Memory B cell (primary cell): ENCODE measurements at regions not wholly inside any gene's neighbourhood (a gene's known extent, or its start where the extent isn't known, plus 50 kb on each side); places are given as distances from the start of the nearest gene placed in this dataset.

Experiments
- ATAC-seq: fragments of 150-1000 bp; cut with Tn5 transposase; 2 replicates; pipeline ENCODE4 v1.10.0; 2021; ENCODE audit warnings: low read depth, mild to moderate bottlenecking, moderate library complexity
- DNase-seq, 2 donors: peaks; one replicate each; pipeline ENCODE4 v3.0.0; 2022; ENCODE audit warnings: low spot score in 2 of 2
- H3K27ac Mint-ChIP-seq: one replicate; pipeline ENCODE4 v1.8.0; 2022; ENCODE audit warnings: mild to moderate bottlenecking, moderate library complexity, mixed read lengths
- H3K27me3 Mint-ChIP-seq: one replicate; pipeline ENCODE4 v1.8.0; 2022; ENCODE audit warnings: mixed read lengths
- H3K36me3 Mint-ChIP-seq: one replicate; pipeline ENCODE4 v1.8.0; 2022; ENCODE audit warnings: mild to moderate bottlenecking, mixed read lengths
- H3K4me1 Mint-ChIP-seq: one replicate; pipeline ENCODE4 v1.8.0; 2022; ENCODE audit warnings: mixed read lengths
- H3K4me3 Mint-ChIP-seq: one replicate; pipeline ENCODE4 v1.8.0; 2022; ENCODE audit warnings: mild to moderate bottlenecking, moderate library complexity, mixed read lengths
- H3K9me3 Mint-ChIP-seq: one replicate; pipeline ENCODE4 v1.8.0; 2022; ENCODE audit warnings: mixed read lengths

DNA sequence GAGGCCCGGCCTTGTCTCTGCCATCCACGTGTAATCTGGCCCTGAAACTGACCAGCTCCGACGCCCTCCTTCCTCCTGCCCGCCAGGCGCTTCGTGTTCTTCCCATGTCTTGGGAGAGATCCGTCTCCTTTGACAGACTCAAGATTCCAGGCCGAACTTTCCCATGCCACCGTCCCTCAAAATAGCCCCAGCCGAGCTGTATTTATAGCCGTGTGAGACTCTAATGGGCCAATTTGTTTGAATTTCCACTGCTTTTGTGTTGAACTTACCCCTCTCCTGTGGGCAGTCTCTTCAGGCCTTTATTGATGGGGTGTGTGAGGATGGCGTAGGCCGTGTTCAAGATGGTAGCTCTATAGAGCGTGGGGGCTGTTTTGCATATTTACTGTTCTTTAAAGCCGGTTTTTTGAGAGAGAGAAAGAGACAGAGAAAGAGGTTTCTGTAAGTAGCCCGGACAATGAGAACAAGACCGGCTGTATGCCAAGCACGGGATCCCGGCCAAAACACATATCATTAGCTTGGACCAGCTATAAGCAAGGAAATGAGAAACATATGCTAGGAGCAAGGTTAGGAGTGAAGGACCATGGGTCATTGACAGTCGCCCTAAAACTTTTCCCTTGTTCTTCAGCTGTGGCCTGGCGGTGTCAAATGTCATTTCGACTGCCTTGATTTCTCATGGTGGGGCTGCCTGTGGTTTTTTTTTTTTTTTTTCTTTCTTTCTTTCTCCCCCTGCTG is 124.5 kb upstream of the ZFHX3 start:
- no peaks in the 10 kb centered on the region for H3K9me3 Mint-ChIP-seq
- no peak overlapping the region for H3K4me3 Mint-ChIP-seq
- H3K27me3 Mint-ChIP-seq = peaks cover 5% of the 10 kb centered on the region
- no peak for DNase-seq
- H3K27ac Mint-ChIP-seq = no peak overlapping the region
- ATAC-seq = no peak
- no peaks in the 10 kb centered on the region for H3K4me1 Mint-ChIP-seq
- H3K36me3 Mint-ChIP-seq = no peaks in the 10 kb centered on the region

- Mint-ChIP-seq H3K36me3 (no peaks in the 10 kb centered on the region), H3K9me3 (no peaks in the 10 kb centered on the region), H3K4me1 (peaks cover 1% of the 10 kb centered on the region), H3K27me3 (peaks cover 5% of the 10 kb centered on the region), H3K4me3 (no peak overlapping the region), H3K27ac (no peak overlapping the region)
- DNase-seq = no peak
- ATAC-seq = no peak
Measured at GRCh38 chr16:73171901-73172240, 123.9 kb upstream of the ZFHX3 start.

DNA sequence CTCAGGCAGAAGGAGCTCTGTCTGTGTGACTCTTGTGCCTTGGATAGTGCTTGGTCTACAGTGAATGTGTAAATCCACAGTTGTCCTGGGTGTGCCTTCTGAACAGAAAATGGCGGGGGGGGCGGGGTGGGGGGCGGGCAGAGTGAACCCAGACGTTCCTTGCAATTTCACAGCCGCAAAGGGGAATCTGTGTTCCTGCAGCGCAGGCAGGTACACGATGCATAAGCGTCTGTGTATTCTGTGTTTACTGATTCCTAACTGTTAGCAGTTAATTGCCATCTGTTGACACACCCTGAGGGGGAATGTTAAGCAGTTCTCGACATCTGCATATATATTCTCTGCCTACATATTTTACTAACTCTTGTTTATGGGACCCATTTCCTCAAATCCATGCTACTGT is 123.5 kb upstream of the ZFHX3 start:
- Mint-ChIP-seq H3K4me1 (peaks cover 4% of the 10 kb centered on the region), H3K36me3 (no peaks in the 10 kb centered on the region), H3K4me3 (no peak overlapping the region), H3K27ac (no peak overlapping the region), H3K27me3 (peaks cover 5% of the 10 kb centered on the region), H3K9me3 (no peaks in the 10 kb centered on the region)
- ATAC-seq = no peak
- no peak for DNase-seq

DNA sequence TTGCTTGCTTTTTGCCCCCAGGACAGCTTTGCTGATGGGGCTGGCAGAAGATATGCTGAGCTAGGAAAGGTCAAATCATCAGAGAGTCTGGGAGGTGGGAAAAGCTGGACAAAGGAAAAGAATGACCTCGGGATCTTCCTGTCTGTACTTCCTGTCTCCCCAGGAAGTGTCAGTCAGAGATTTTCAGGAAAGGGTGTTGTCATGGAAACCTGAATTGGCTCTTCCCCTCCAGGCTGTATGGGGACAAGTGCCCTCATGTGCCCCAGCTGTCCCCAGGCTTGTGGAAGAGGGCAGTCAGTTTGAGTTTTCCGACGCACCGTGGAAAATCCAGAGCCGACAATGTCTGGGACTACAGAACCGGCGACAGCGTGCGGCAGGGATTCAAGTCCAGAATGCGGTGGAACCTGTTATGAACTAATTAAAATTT is 122.7 kb upstream of the ZFHX3 start:
- DNase-seq = no peak
- no peaks in the 10 kb centered on the region for H3K36me3 Mint-ChIP-seq
- H3K4me1 Mint-ChIP-seq = peaks cover 6% of the 10 kb centered on the region
- no peak overlapping the region for H3K27ac Mint-ChIP-seq
- no peak overlapping the region for H3K4me3 Mint-ChIP-seq
- H3K27me3 Mint-ChIP-seq = peaks cover 4% of the 10 kb centered on the region
- H3K9me3 Mint-ChIP-seq = no peaks in the 10 kb centered on the region
- no peak for ATAC-seq

GRCh38 chr16:73166947-73167550 is 119.1 kb upstream of the ZFHX3 start:
- peaks cover 1% of the 10 kb centered on the region for H3K27me3 Mint-ChIP-seq
- no peaks in the 10 kb centered on the region for H3K36me3 Mint-ChIP-seq
- ATAC-seq (no peak), DNase-seq (no peak)
- H3K4me1 Mint-ChIP-seq = peaks cover 6% of the 10 kb centered on the region
- H3K27ac Mint-ChIP-seq = no peak overlapping the region
- H3K9me3 Mint-ChIP-seq = no peaks in the 10 kb centered on the region
- no peak overlapping the region for H3K4me3 Mint-ChIP-seq

GRCh38 chr16:73166441-73166851 is 118.5 kb upstream of the ZFHX3 start:
- Mint-ChIP-seq H3K4me3 (peak overlapping the region; percentile 39), H3K27ac (no peak overlapping the region), H3K36me3 (no peaks in the 10 kb centered on the region), H3K27me3 (peaks cover 1% of the 10 kb centered on the region), H3K9me3 (no peaks in the 10 kb centered on the region), H3K4me1 (peaks cover 6% of the 10 kb centered on the region)
- DNase-seq (no peak), ATAC-seq (no peak)

GRCh38 chr16:73163238-73163815 is 115.4 kb upstream of the ZFHX3 start:
- DNase-seq = no peak
- no peak for ATAC-seq
- Mint-ChIP-seq H3K27ac (no peak overlapping the region), H3K4me3 (no peak overlapping the region), H3K9me3 (peaks cover 2% of the 10 kb centered on the region), H3K4me1 (peaks cover 6% of the 10 kb centered on the region), H3K36me3 (no peaks in the 10 kb centered on the region), H3K27me3 (peaks cover 1% of the 10 kb centered on the region)

GRCh38 chr16:73161977-73162376 is 114.0 kb upstream of the ZFHX3 start:
- Mint-ChIP-seq H3K36me3 (no peaks in the 10 kb centered on the region), H3K27ac (no peak overlapping the region), H3K4me3 (no peak overlapping the region), H3K4me1 (peaks cover 6% of the 10 kb centered on the region), H3K27me3 (no peaks in the 10 kb centered on the region), H3K9me3 (peaks cover 3% of the 10 kb centered on the region)
- ATAC-seq (no peak), DNase-seq (no peak)

GRCh38 chr16:73159296-73159695 is 111.4 kb upstream of the ZFHX3 start:
- peaks cover 3% of the 10 kb centered on the region for H3K27me3 Mint-ChIP-seq
- H3K9me3 Mint-ChIP-seq = peaks cover 4% of the 10 kb centered on the region
- peaks cover 1% of the 10 kb centered on the region for H3K36me3 Mint-ChIP-seq
- DNase-seq (no peak), ATAC-seq (no peak)
- no peak overlapping the region for H3K4me3 Mint-ChIP-seq
- no peak overlapping the region for H3K27ac Mint-ChIP-seq
- H3K4me1 Mint-ChIP-seq = peaks cover 1% of the 10 kb centered on the region

GRCh38 chr16:73157861-73158260 is 109.9 kb upstream of the ZFHX3 start:
- H3K4me1 Mint-ChIP-seq = peaks cover 5% of the 10 kb centered on the region

GRCh38 chr16:73154063-73154870 is 106.3 kb upstream of the ZFHX3 start:
- Mint-ChIP-seq H3K4me3 (no peak overlapping the region), H3K4me1 (peaks cover 5% of the 10 kb centered on the region), H3K27me3 (peaks cover 11% of the 10 kb centered on the region), H3K9me3 (peaks cover 4% of the 10 kb centered on the region), H3K27ac (no peak overlapping the region), H3K36me3 (peaks cover 1% of the 10 kb centered on the region)
- ATAC-seq (no peak), DNase-seq (no peak)

More at GRCh38 chr16:73157861-73158260, 109.9 kb upstream of the ZFHX3 start:
- H3K27ac Mint-ChIP-seq = no peak overlapping the region
- H3K27me3 Mint-ChIP-seq = peaks cover 4% of the 10 kb centered on the region
- H3K4me3 Mint-ChIP-seq = no peak overlapping the region
- H3K36me3 Mint-ChIP-seq = peaks cover 1% of the 10 kb centered on the region
- peaks cover 4% of the 10 kb centered on the region for H3K9me3 Mint-ChIP-seq
- DNase-seq (no peak), ATAC-seq (no peak)

- H3K4me3 Mint-ChIP-seq = no peak overlapping the region
- no peak overlapping the region for H3K27ac Mint-ChIP-seq
- peaks cover 2% of the 10 kb centered on the region for H3K9me3 Mint-ChIP-seq
- peaks cover 11% of the 10 kb centered on the region for H3K27me3 Mint-ChIP-seq
- peaks cover 5% of the 10 kb centered on the region for H3K4me1 Mint-ChIP-seq
- ATAC-seq (no peak), DNase-seq (no peak)
- peaks cover 1% of the 10 kb centered on the region for H3K36me3 Mint-ChIP-seq
Measured at GRCh38 chr16:73152386-73153125, 104.6 kb upstream of the ZFHX3 start.

GRCh38 chr16:73151941-73152340 is 104.0 kb upstream of the ZFHX3 start:
- Mint-ChIP-seq H3K27me3 (peaks cover 11% of the 10 kb centered on the region), H3K27ac (no peak overlapping the region), H3K4me3 (no peak overlapping the region), H3K36me3 (peaks cover 1% of the 10 kb centered on the region), H3K4me1 (peaks cover 5% of the 10 kb centered on the region), H3K9me3 (peaks cover 2% of the 10 kb centered on the region)
- no peak for DNase-seq
- no peak for ATAC-seq
